Omental fat pad (tissue), 3 donors: ENCODE measurements at regions not wholly inside any gene's neighbourhood (a gene's known extent, or its start where the extent isn't known, plus 50 kb on each side); places are given as distances from the start of the nearest gene placed in this dataset.
"Not testable (repeated sequence)": the region's sequence is repeated elsewhere in the genome, so short reads cannot be mapped to it uniquely, and the experiment has no call there.

ENCODE experiments used
- ATAC-seq: fragments of 150-250 bp; one replicate; pipeline ENCODE4 v1.9.1; 2016; ENCODE audit warnings: mild to moderate bottlenecking, moderate library complexity; ENCODE audit not compliant: low FRiP score
- DNase-seq: peaks from one replicate; pipeline ENCODE4 v3.0.0-alpha.2; 2019; ENCODE audit warnings: low spot score
- CTCF ChIP-seq, 3 donors: fragments of 450-650 bp; IDR thresholded peaks; one replicate each; pipeline ENCODE4 v1.5.1; 2016 to 2017; ENCODE audit warnings: antibody characterized with exemption in 3 of 3, mild to moderate bottlenecking in 3 of 3, moderate library complexity in 2 of 3

GRCh38 chr5:33205727-33206410, 234.9 kb upstream of the TARS1 start:
- TF ChIP-seq CTCF (IDR thresholded peaks at IDR 0.05) = no peak
- DNase-seq (no peak), ATAC-seq (no peak)

- DNase-seq (no peak), ATAC-seq (no peak)
- TF ChIP-seq CTCF (IDR thresholded peaks at IDR 0.05) = no peak
Observed at GRCh38 chr5:33206962-33207506, 233.7 kb upstream of the TARS1 start.

GRCh38 chr5:33209252-33209651, 231.5 kb upstream of the TARS1 start:
- TF ChIP-seq CTCF (IDR thresholded peaks at IDR 0.05) = no peak
- no peak for DNase-seq
- ATAC-seq = no peak

- not testable (repeated sequence) for ATAC-seq, DNase-seq
Observed at GRCh38 chr5:33210221-33210620, 230.5 kb upstream of the TARS1 start.

- TF ChIP-seq CTCF (IDR thresholded peaks at IDR 0.05) = no peak
- no peak for ATAC-seq
- DNase-seq = no peak
Observed at GRCh38 chr5:33210978-33211377, 229.8 kb upstream of the TARS1 start.

GRCh38 chr5:33212439-33212838, 228.3 kb upstream of the TARS1 start:
- no peak for ATAC-seq
- no peak for DNase-seq
- no peak for TF ChIP-seq CTCF (IDR thresholded peaks at IDR 0.05)

- ATAC-seq = no peak
- DNase-seq = no peak
Observed at GRCh38 chr5:33212900-33213299, 227.9 kb upstream of the TARS1 start.

More at GRCh38 chr5:33212900-33213299, 227.9 kb upstream of the TARS1 start:
- TF ChIP-seq CTCF (IDR thresholded peaks at IDR 0.05) = no peak
